Fibroblast of mammary gland (primary cell): ENCODE measurements at regions not wholly inside any gene's neighbourhood (a gene's known extent, or its start where the extent isn't known, plus 50 kb on each side); places are given as distances from the start of the nearest gene placed in this dataset.

Experiments used
- DNase-seq: peaks from one replicate; pipeline ENCODE4 v3.0.0-alpha.2; 2010; ENCODE audit warnings: low read depth
- H3K4me3 ChIP-seq: 2 replicates; pipeline ENCODE4 v1.5.1; 2011; ENCODE audit warnings: low read depth, mild to moderate bottlenecking, low read length, moderate library complexity; ENCODE audit not compliant: control insufficient read depth
- TF ChIP-seq, protein P1 (sequence below): conservative IDR thresholded peaks from 2 replicates; pipeline ENCODE4 v1.5.1; 2011; ENCODE audit warnings: low read depth, low read length, inconsistent platforms; ENCODE audit not compliant: control insufficient read depth, insufficient read depth

DNA sequence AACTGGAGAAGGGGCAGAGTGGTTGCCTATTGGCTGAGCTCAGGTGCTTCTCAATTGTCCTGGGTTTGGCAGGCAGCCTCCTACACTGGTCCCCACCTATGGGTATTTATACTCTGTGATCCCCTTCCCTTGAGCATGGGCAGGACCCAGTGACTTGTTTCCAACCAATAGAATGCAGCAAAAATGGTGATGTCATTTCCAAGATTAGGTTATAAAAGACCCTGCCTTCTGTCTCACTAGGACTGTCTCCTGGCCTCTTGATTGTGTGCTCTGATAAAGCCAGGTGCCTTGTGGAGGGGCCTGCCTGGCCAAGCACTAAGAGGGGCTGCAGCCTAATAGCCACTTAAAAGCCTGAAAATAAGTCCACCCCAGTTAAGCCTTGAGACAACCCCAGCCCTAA is 76.1 kb downstream of the MSX2 start:
- TF ChIP-seq, protein P1, sequence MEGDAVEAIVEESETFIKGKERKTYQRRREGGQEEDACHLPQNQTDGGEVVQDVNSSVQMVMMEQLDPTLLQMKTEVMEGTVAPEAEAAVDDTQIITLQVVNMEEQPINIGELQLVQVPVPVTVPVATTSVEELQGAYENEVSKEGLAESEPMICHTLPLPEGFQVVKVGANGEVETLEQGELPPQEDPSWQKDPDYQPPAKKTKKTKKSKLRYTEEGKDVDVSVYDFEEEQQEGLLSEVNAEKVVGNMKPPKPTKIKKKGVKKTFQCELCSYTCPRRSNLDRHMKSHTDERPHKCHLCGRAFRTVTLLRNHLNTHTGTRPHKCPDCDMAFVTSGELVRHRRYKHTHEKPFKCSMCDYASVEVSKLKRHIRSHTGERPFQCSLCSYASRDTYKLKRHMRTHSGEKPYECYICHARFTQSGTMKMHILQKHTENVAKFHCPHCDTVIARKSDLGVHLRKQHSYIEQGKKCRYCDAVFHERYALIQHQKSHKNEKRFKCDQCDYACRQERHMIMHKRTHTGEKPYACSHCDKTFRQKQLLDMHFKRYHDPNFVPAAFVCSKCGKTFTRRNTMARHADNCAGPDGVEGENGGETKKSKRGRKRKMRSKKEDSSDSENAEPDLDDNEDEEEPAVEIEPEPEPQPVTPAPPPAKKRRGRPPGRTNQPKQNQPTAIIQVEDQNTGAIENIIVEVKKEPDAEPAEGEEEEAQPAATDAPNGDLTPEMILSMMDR = no peak
- no peak for DNase-seq
- no peak overlapping the region for H3K4me3 ChIP-seq

DNA sequence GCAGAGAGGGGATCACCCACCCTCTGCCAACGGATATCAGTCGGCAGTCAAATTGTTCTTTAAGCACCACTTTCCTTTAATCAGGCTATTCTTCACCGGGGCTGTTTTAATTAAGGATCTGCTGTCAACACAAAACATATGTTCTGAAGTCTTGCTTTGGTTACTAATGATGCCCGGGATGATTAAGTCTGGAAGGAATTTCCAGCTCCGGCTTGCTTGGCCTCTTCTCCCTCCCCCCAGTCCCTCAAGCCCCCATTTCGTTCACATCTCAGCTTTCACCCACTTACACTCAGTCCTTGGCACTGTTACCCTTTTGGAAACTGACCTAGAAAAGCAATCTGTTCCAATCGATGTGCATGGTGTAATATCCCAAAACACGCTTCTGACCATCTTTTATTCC is 74.7 kb downstream of the MSX2 start:
- H3K4me3 ChIP-seq = no peak overlapping the region
- TF ChIP-seq, protein P1 = no peak
- peak; percentile 88 for DNase-seq

DNA sequence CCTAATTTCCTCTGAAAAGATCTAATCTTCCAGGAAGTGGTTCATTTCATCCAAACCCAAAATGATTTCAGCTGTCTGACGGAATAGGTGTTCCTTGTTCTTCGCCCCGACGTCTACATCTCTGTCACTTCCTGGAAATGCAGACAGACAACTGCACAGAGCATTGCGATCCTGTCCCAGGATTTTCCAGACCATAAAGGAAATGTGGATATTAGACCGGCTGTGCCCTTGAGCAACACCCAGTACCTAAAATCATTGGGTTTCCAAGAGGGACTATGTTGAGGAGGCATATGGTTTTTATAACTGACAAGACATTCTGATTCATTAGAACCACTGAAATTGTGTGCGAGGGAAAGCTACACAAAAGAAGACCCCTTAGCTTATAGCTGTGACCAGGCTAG is 74.2 kb downstream of the MSX2 start:
- TF ChIP-seq, protein P1 = no peak
- no peak overlapping the region for H3K4me3 ChIP-seq
- peak; percentile 79 for DNase-seq

DNA sequence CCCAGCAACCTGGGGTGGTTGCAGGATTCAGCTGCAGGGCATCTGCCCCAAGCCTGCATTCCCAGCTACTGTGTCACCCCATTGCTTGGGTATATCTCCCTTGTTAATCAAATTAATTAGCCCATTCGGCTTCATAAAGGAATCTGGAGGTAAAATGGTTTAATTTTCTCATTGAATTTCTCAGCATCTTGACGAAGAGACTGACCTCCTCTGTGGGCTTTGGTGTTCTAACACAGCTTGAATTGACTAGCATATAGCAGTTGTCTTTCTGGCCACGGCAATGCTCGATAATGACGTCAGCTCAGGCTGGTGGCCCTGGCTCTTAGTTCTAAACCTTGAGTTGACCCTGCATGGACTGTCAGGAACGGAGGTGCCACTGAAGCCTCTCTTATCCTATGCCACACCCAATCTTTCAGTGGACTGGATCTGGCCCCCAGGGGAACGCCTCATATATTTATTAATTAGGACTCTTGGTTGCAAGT is 72.4 kb downstream of the MSX2 start:
- no peak overlapping the region for H3K4me3 ChIP-seq
- TF ChIP-seq, protein P1 = no peak
- DNase-seq = no peak

DNA sequence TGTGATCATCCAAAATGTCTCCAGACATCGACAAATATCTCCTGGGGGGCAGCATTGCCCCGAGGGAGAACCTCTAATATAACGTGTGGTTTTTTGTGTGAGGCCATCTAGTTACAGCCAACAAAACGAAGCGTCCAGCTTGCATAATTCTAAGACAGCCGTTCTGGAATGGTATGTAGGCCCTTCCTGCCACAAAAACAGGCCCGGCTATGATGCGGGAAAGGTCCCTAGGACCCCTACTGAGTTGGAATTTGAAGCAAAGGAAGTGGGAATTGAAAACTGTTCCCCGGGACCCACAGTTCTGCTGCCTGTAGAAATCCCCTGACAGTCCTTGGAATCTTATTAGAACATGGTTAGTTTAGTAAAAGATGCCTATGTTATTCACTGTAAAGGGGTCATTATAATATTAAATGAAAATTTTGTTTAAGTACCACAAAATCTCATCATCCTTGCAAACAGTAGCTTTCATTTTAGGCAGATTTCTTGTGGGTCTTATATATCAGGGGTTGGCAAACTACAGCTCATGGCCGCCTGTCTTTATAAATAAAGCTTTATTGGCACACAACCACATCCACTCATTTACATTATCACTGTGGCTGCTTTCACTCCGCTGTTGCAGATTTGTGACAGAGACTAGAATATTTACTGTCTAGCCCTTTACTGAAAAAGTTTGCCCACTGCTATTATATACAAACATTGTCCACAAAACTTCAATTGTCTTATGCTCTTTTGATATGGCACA is 70.7 kb downstream of the MSX2 start:
- TF ChIP-seq, protein P1 = no peak
- no peak overlapping the region for H3K4me3 ChIP-seq
- peak; percentile 24 for DNase-seq

DNA sequence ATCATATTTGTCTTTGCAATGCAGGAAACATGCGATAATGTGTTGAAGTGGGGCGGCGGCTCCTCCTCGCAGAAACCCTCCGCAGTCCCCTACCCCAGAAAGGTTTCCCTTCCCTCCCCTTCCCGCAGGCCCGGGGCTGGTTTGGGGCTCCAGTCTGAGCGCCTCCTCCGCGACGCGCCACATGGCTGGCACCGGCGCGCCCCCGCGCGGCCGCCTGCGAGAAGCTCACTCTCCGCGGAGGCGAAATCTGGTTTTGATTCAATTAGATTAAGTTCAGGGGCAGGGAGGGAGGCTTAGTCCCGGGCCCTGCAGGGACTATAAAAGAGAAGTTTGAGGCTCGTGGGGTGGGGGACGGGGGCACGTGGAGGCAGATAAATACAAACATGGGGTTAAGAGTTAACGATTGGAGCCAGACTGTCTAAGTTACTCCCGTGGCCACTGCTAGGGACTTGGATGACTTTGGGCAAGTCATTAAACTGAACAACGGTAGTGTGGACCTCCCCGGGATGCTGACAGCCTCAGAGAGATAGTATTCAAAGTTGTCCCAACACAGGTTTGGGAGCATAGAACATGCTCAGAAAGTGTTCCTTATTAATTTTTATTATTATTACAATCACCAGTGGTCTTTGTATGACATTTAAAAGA is 69.4 kb downstream of the MSX2 start:
- H3K4me3 ChIP-seq = no peak overlapping the region
- DNase-seq = peak; percentile 59
- TF ChIP-seq, protein P1 = peak; percentile 61
